ENCODE measurements at regions not wholly inside any gene's neighbourhood (a gene's known extent, or its start where the extent isn't known, plus 50 kb on each side); places are given as distances from the start of the nearest gene placed in this dataset.

DNA sequence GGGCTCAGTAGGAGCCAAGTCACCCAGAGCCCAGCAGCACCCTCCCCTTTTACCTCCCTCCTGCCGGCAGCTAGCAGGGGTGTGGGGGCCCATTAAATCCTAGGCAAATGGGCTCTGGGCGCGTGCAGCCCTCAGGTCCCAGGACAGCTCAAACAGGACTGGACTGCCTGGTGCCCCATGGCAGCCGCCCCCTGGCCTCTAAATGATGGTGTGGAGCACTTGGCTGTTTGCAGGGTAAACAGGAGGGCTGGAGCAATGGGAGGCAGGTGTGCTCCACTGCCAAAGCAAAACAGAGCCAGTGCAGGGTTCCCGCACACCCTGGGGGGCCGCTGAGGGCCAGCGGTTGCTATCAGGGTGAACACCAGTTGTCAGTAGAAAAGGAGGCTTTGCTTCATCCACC is 55.9 kb upstream of the C5orf58 start:
- TF ChIP-seq, protein P1, sequence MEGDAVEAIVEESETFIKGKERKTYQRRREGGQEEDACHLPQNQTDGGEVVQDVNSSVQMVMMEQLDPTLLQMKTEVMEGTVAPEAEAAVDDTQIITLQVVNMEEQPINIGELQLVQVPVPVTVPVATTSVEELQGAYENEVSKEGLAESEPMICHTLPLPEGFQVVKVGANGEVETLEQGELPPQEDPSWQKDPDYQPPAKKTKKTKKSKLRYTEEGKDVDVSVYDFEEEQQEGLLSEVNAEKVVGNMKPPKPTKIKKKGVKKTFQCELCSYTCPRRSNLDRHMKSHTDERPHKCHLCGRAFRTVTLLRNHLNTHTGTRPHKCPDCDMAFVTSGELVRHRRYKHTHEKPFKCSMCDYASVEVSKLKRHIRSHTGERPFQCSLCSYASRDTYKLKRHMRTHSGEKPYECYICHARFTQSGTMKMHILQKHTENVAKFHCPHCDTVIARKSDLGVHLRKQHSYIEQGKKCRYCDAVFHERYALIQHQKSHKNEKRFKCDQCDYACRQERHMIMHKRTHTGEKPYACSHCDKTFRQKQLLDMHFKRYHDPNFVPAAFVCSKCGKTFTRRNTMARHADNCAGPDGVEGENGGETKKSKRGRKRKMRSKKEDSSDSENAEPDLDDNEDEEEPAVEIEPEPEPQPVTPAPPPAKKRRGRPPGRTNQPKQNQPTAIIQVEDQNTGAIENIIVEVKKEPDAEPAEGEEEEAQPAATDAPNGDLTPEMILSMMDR (IDR thresholded peaks at IDR 0.05), result no peak
- no peak for TF ChIP-seq POLR2A (IDR thresholded peaks at IDR 0.05)

All from right lobe of liver (tissue), 4 donors.